NOMO-1 treated with DMSO at 0.1 percent for 48 hours (cell line): ENCODE measurements at regions not wholly inside any gene's neighbourhood (a gene's known extent, or its start where the extent isn't known, plus 50 kb on each side); places are given as distances from the start of the nearest gene placed in this dataset.

Experiments
- DNase-seq: peaks from one replicate; lab custom pipeline; 2025; ENCODE audit not compliant: unreplicated experiment; lab: John Stamatoyannopoulos, UW

- no peak for DNase-seq
Measured at GRCh38 chr2:78420132-78420531, 605.4 kb upstream of the REG3G start.

GRCh38 chr2:78423631-78424030 lies 601.9 kb upstream of the REG3G start:
- no peak for DNase-seq

GRCh38 chr2:78427170-78427569 lies 598.3 kb upstream of the REG3G start:
- DNase-seq, result no peak

DNA sequence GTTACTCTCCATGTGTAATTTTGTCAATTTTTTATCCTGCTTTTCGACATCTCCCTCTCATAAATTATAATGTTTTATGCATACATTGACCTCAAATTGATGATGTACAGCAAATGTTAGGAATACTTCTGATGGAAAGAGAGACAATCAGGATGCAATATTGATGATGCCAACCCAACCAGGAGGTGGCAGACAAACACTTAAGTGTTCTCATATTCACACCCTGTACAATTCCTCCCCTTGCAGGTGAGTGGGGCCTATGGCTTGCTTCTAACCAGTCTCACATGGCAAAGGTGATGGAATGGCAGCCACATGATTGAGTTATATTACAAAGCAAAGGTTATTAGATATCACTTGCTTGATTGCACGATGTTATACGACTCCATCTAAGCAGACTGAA lies 594.3 kb upstream of the REG3G start:
- DNase-seq, result no peak

GRCh38 chr2:78439122-78439521 lies 586.4 kb upstream of the REG3G start:
- no peak for DNase-seq

- no peak for DNase-seq
Measured at GRCh38 chr2:78455586-78455985, 569.9 kb upstream of the REG3G start.

- no peak for DNase-seq
Measured at GRCh38 chr2:78457269-78457668, 568.2 kb upstream of the REG3G start.

- DNase-seq, result no peak
Measured at GRCh38 chr2:78465707-78466106, 559.8 kb upstream of the REG3G start.

DNA sequence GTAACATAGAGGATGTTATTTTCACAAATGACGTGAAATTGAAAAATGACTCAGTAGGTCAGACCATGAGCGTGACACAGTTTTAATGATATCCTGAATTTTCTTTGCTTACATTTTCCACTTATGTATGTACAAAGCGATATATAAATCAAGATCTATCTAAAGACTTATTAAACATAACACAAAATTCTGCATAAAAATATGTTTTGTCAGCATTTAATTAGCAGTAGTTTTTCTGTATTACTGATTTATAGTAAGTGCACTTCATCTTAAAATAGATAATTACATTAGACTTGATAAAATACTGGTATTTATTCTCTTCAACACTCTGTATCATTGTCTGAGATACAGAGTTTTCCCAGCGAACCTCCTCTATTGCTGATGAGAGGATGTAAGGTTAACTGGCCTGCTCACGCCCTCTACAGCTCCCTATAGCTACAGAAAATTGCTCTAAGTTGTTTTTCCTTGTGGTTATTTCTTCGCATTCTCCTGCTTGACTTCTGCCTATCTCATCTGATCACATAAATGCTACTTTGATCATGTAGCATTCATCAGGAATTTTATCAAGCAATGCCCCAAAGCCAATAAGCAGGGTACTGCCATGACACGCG lies 548.8 kb upstream of the REG3G start:
- no peak for DNase-seq

- no peak for DNase-seq
Measured at GRCh38 chr2:78486565-78486964, 538.9 kb upstream of the REG3G start.

GRCh38 chr2:78498125-78498524 lies 527.4 kb upstream of the REG3G start:
- DNase-seq, result no peak

- DNase-seq, result no peak
Measured at GRCh38 chr2:78506301-78506700, 519.2 kb upstream of the REG3G start.

- no peak for DNase-seq
Measured at GRCh38 chr2:78521938-78522337, 503.6 kb upstream of the REG3G start.

GRCh38 chr2:78532762-78533379 lies 492.6 kb upstream of the REG3G start:
- DNase-seq, result no peak

- no peak for DNase-seq
Measured at GRCh38 chr2:78535395-78535794, 490.1 kb upstream of the REG3G start.

DNA sequence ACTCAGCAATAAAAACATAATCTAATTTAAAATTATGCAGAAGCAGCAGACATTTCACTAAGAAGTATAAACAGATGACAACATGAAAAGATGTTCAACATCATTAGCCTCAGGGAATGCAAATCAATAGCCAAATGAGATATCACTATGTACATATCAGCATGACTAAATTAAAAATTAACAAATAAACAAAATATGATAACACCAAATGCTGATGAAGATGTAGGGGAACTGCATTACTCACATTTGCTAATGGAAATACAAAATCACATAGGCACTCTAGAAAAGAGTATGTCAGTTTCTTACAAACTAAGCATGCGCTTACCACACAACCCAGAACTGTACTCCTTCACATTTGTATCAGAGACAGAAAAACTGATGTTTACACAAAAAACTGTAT lies 487.2 kb upstream of the REG3G start:
- DNase-seq, result no peak

DNA sequence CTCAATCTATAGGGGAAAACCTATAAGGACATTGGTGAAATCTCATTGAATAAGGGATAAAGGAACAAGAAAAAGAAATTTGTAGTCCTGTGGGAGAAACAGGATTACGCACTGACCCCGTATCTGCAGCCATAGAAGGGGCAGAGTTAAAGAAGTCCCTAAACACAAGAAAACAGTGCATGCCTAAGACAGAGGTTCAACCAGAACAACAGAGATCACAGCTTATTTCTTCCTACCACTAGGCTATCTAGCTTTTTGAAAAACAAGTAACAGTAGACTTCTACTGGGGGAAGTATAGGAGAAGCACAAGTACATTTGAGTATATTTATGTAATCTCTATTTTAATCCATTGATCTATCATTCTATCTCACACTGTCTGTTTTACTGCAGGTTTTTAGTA lies 485.2 kb upstream of the REG3G start:
- DNase-seq, result no peak

- DNase-seq, result no peak
Measured at GRCh38 chr2:78541088-78541450, 484.4 kb upstream of the REG3G start.

GRCh38 chr2:78541451-78542267 lies 483.8 kb upstream of the REG3G start:
- no peak for DNase-seq

GRCh38 chr2:78546843-78547242 lies 478.7 kb upstream of the REG3G start:
- no peak for DNase-seq

DNA sequence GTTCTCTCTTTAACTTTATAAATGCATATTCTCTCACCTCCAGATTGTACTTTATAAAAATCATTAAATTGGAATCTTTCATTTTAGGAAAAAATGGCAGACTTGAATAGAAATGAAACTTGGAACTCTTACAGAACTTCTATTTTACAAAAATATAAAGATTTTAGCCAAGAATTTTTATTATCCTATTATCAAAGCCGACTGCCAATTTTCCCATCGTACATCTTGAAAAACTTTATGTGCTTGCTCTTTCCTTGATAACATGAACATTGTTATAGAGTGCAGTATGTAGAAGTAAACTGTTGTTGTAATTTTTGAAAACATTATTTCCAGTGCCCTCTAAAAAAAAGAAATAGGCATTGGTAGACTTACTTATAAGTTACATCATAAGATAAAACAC lies 475.7 kb upstream of the REG3G start:
- DNase-seq, result no peak

DNA sequence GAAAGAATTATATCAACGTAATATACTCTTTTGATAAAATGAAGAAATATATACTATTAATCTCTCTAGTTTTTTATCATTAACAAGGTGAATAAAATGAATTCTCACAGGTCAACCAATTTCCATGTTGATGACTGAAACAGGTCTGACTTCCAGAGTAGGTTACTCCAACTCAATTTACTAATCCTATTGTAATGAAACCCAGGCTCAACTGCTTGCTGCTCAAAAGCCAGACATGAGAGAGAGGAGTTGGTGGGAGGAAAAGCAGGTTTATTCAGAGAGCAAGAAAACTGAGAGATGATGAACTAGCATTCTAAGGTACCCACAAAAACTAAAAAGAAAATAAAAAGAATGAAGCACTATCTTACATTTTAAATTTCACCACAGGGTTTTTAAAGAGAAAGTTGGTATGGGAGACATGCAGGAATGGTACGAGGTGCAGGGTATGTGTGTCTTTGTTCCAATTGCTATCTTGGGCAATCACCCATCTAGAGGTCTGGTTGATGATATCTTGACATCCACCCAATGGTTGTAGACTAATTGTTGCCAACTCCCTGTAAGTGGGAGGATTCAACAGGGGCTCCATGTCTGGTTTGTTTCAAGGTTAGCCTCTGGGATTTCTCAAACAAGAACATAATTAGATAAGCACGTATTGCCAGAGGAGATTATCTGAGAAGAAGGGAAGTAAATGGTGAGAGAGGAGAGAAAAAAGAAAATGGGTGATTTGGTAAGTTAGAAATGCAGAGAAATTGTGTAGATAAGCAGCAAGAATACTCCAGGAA lies 471.4 kb upstream of the REG3G start:
- DNase-seq, result no peak
